Germinal center (tissue), 1 donor: ENCODE measurements at regions not wholly inside any gene's neighbourhood (a gene's known extent, or its start where the extent isn't known, plus 50 kb on each side); places are given as distances from the start of the nearest gene placed in this dataset.
"Not testable (repeated sequence)": the region's sequence is repeated elsewhere in the genome, so short reads cannot be mapped to it uniquely, and the experiment has no call there.

Experiments
- DNase-seq: peaks from one replicate; pipeline ENCODE4 v3.0.0; 2012; ENCODE audit warnings: mixed read lengths, low spot score

DNA sequence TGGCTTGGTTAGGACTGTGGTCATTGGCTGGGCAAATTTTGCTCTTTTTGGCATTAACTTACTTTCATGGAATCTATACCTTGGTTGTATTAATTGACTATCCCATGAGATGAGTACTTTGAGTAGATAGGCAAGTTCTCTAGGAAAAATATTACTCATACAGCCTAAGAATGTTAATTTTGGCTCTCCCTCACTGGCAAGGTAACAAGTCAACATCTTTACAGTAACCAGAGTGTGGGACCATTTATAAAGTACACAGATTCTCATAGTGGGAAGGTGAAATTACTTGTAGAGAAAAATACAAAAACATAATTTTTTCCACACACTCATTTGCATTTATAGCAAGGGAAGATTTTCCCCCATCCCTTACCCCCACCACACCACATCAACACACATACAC lies 154.6 kb upstream of the ZNF608 start:
- no peak for DNase-seq

DNA sequence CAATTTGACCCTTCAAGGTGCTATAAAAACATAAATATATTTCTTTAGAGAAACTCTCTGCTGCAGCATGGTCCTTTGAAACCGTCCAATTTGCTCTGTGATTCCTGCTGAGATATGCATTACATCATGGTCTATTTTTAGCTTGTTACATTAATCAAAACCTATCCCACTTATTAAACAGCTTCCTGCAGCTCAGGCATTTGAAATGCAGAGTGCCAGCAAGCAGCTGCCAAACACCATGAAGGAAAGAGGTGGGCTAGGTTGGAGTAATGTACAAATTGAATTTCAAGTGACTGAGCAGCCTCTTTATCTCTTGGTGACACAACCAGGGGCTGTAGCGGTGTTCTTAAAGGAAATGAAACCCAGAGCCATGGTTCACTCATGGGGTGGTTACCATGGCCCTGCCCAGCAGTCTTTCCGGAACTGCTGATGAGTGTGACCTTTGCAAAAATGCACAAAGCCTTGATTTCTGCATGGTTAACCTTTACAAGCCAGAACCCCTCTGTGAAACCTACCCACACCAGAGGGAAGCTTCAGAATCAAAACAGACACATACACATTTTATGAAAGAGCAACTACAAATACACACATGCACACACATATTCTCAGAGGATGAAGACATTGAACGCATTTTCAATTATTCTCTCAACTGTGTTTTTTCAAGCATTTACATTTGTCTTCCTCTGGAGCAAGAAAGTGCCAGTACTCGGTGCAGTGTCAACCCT lies 155.8 kb upstream of the ZNF608 start:
- peak; percentile 53 for DNase-seq

DNA sequence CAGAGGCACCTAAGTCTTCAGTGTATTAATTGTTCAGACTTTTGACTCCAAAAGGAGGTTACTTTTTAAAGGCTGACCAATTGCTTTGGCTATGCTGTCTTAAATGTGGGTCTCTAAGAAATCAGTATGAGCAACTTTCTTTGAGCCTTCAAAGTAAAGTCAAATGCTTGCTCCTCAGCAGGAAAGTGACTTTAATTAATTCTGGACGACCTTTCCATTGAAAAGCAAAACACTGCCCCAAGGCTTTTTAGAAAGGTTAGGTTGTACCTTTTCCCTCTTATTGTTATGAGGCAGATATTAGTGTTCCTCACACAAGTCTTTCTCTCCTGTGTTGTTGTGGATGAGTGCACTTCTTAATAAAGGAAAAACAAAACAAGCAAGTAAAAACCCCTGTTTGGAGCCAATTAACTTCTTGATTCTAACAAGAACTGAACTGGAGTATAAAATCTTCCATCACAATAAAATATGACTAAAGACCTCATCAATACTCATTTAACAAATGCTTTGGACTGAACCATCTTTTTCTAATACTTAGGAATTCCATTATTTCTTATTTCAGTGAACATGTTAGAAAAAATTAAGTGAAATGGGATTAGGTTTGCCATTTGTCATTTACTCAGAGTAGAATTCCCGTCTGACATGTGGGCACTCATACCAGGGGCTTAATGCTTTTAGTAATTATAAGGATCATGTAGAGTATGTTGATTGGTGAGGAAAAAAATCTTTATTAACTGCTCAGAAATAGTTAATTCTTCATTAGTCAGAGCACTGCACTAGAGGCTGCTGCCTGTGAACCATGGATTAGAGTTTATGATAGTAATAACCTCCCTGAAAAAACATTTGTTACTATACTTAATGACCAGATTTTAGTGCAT lies 159.1 kb upstream of the ZNF608 start:
- DNase-seq: no peak

DNA sequence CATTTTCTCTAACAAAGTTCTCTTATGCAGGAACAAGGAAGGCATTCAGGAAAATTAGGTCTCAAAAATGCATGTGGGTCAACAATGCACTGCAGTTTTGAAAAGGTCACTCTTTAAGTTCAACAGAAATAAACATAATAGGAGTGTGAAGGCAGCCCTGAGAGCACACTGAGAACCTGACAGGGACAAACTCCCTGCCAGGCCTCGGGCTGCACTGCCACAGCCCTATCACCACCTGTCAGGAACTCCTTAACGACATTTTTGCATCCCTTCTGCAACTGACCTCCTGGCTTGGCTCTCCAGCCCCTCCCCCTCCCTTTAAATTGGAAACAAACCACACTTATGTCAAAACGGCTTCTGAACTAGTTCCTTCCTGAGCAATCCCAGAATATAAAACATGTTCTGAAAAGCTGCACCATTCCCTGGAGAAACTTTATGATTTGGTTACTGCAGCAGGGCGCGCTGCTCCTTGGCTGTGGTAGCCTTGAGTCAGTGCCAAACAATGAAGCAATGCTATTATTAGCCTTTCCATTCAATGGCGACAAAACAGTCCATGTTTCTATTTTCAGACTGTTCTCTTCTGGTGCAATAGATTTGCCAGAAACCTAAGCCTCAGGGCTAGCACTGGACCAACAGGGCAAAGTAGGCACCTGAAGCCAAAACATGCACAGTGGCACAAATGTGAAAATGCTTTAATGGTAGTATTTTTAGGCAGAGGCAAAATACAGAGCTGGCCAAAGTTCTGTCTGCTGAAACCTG lies 160.1 kb upstream of the ZNF608 start:
- DNase-seq: no peak

DNA sequence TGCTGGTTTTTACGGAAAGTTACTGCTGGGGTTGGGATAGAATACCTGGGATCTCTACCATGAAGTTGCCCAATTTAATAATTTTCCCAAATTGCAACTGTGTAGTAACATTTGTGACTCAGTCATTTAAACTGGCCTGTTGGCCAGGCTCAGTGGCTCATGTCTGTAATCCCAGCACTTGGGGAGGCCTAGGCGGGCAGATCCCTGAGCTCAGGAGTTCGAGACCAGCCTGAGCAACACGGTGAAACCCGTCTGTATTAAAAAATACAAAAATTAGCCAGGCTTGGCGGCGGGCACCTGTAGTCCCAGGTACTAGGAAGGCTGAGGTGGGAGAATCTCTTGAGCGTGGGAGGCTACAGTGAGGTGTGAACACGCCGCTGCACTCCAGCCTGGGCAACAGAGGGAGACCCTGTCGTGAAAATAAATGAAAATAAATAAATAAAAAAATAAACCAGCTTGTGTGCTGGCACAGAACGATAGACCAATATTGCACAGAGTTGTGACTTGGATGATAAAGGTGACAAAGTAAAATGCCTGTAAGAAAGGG lies 160.7 kb upstream of the ZNF608 start:
- DNase-seq: no peak

DNA sequence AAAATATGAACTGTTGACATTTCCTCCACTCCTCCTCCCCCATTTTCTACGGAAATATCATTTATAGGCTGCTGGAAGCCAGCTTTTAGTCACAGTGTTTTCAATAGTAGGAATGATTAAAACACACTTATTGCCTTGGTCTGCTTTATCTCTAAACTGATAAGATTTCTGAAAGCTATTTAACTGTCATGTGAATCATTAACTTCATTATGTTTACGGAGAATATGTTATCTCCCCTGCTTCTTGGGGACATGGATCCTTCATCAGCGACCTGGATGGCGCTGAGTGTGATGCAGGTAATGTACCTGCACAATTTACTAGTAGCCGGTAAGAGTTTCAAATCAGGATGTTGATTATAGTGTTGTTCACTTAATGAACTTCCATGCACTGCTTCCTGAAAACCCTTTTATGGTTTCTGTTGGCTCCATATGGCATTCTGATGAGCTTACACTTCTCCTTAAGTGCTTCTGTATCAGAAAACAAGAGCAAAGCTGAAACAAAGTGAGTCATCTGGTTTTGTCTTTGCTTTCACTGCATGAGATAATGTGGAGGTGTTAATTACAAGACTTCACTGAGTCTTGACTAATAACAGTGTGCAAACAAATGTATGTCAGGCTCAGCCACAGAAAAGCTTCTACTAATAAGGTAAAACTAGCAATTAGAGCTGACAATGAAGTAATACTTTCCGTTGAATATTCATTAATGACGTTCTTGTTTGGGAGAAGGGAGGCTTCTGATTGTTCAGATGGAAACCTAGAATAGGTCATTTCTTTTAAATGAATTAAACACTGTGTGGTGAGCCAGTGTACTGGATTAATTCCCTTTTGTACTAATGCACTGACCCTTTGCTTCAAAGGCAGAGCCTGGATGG lies 162.4 kb upstream of the ZNF608 start:
- no peak for DNase-seq

DNA sequence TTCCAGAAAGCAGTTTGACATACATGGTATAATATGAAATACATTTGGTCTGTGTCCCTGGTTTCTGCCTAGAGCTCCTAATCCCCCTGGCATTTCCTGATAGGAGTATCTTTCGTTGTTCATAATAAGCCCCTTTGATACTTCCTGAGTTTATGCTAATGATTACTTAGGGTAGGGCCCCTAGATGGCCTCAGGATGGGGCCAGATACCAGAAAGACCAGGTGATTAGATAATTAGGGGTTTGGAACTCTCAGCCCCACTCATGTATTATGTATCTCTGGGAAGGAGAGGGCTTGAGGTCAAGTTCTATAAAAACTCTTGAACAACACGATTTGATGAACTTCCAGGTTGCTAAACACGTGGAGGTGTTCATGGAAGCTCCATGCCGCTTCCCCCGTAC lies 163.3 kb upstream of the ZNF608 start:
- no peak for DNase-seq

DNA sequence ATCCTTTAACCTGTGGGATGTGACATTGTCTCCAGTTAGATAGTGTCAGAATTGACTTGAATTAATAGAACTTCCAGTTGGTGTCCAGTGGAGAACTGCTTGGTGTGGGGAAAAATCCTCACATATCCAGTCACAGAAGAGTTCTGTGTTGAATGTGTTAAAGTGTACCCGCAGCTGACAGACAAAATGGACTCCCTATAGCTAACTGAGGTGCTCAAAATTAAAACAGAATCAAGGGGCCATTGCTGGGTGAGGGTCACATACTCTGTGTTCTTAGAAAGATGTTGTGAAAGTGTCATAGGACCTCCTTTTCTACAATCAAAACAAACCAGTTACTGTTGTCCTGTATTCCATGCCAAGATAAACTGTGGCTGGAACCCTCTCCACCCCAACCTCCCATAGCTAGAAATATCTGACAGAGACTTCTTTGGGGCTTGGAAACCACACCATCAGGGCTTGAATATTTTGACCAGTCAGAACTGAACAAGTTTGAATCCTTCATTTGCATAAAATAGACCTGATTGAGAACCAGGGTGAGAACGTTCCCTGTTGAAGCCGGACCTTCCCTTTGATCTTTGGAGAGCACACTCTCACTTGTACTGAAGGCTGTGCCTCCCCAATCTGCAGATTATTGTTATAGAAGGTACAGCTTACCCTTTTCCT lies 164.0 kb upstream of the ZNF608 start:
- DNase-seq: no peak

DNA sequence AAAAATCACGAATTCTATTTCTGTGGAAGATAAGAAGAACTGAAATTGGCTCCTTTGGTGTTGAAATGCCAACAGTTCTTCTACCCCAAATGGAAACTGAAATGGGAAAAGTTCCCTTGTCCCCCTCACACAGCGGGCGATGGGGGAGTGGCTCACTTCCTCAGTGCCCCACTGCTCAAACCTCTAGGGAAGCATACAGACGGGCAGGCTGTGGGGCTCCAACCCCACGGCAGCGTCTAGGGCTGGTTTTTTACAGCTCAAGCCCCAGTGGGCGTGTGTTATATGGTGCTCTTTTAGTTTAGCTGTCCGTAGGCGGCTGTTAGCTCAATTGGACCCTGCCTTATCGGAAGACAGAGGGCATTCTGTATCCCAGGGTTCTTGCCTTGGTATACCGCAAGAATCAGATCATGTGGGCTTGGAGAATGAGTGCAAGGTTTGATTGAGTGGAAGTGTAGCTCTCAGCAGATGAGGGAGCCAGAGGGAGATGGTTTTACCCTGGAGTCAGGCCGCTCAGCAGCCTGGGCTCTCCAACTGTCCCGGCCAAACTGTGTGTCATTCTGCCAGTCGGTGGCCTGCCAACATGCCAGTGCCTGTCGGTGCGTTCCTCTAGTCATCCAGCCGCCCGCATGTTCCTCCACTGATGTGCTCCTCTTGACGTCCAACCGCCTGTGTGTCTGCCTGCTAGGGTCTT lies 166.3 kb upstream of the ZNF608 start:
- peak; percentile 17 for DNase-seq

DNA sequence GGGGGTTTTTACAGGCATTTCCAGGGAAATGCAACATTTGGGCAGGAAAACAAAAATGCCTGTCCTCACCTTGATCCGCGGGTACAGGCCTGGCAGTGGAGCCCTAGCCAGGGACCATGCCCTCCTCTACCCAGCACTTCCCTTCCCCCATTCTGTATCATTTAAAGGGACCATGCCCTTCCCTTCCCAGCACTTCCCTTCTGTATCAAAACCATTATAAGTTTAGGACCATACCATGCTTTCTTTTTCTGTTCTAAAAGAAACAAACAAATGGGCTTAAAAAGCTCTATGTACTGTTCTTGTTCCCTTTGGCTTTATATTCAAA lies 166.9 kb upstream of the ZNF608 start:
- DNase-seq: no peak

DNA sequence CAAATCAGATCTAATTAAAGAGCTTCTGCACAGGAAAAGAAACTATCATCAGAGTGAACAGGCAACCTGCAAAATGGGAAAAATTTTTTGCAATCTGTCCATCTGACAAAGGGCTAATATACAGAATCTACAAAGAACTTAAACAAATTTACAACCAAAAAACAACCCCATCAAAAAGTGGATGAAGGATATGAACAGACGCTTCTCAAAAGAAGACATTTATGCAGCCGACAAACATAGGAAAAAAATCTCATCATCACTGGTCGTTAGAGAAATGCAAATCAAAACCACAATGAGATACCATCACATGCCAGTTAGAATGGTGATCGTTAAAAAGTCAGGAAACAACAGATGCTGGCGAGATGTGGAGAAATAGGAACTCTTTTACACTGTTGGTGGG lies 169.9 kb upstream of the ZNF608 start:
- DNase-seq: not testable (repeated sequence)

DNA sequence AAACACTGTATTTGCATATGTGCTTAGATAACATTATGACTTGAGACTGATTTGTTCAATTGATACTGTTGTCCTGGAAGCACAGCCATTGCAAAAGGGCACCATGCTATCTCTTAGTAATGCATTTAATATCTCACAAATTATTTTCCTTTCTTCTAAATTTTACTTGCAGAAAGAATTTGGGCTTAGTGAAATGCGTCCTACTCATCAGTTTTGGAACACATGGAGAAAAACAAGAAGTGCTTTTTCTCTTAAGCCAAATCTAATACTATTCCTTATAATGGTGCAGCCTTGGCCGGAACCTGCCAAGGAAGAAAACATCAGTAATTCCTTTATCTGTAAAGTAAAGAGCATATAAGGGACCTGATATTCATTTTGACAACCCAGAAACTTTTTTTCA lies 172.2 kb upstream of the ZNF608 start:
- no peak for DNase-seq

DNA sequence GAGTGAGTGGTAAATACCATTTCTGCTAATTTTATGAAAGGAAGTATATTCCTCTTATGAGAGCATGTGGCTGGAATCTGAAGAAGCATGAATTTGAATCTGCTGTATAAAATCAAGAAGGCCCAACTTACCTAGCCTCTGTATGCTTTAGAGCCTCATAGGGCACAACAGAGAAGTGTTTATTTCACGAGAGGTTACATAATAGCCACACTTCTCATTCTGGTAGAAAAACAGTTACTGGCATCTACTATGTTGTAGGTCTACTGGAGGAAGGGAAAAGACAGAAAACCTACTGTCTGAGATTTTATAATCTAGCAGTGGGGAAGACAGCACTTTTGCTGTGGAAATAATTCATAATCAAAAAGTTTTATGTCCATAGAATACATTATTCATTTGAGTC lies 172.6 kb upstream of the ZNF608 start:
- DNase-seq: no peak

DNA sequence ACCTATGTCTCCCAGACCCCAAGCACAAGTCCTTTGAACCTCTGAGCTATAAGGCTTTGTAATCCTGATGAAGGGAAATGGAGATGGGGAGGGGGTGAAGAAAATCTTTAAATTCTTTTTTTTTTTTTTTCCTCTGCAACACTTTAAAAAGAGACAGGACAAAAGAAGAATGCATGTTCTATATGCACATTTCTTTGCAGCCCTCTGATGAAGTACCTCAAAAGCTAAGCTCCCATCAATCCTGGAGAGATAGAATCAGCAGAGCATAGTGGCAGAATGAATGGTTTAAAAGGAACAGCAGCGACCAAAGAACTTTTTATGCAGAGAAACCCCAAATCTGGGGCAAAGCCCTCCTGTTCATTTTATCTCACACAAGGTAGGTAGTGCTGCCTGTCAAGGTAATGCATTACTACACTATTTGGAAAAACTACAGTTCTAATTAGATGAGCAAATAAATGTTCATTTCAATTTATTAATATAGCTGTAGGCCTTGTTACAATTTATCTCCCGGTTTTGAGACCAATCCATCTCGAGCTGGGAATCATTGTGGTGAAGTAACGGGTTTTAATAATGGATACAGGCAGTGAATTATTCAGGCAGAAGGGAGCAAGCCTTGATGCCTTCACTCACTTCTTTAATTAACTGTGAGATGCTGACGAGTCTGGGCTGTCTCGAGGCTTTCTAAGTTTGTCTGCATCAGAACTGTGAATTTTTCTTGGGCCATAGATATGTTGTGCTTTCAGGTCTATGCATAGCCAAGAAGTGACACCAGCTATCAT lies 173.5 kb upstream of the ZNF608 start:
- no peak for DNase-seq

DNA sequence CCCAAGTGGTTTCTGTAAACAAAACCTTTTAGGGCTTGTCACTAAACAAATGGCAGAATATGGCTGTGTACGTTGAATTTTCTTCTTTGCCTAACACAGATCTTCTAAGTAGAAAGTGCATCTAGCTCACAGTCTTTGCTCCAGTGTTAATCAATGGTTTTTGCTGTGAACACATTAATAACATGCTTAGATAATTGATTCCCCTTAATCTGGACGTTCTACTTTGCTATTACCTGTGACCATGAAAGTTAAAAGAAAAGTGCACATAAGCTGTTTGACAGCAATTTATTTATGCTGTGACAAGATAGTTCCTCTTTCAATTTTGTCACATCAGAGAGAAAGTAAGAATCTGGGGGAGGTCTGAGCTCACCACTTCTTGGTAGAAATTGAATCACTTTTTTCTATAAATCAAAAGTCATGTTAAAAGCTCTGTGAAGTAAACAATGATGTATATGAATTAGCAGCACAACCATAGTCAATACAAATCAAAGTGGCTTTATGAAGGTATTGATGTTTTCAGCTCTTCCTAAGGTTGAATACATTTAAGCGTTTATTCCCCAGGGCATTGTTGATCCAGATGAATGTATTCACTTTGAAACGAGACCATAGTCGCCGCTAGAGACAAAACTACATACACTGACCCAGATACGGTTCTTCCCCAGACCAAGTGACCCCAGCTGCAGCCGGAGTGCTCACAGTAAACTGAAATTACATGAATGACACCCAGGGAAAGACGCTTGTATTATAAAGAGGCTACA lies 174.6 kb upstream of the ZNF608 start:
- DNase-seq: peak; percentile 46

DNA sequence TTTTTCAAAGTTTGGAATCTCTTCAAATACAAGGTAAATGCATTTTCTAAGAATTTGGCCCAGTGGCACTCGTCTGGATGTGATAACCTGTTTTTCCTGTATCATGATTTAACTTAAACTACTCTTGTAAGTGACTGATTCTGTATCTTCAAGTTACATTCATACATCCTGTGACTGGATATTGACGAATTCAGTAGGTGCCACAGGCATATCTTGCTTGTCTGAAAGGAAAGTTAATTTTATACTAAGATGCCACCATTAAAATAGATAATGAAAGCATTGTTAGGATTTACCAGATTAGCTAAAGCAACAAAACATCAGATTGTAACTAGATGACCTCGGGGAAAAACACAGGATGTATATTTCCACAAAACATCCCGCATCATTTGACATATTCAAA lies 175.3 kb upstream of the ZNF608 start:
- no peak for DNase-seq

DNA sequence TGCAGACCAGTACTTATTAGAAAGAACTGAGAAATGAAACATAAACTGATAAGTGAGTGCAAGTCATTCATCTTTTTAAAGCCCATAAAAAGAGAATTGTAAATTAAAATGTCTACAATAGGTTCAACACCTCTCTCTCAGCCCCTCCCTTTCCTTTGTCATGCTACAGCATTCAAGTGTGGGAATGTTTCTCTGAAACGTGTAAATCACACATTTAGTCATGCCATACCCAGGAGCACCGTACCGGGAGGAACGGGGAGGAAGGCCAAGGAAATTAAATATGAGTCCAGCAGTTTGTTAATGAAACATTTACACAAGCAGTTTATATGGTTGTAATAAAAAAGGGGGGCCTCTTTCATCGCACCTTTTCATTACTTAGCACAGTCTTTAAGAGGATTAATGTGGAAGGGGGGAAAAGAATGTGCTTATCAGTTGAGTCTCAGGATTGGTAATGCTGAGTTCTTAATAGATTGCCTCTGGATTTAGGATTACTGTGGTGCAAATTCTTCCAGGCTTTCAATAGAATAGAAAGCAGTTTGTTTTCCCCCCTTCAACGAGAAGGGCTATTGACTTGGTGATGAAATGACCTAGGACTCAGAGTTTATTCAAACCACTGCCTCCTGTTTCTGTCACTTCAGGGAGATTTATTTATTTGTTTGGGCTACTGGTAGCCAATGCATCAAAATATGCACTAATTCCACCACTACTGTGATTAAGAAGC lies 176.0 kb upstream of the ZNF608 start:
- no peak for DNase-seq

DNA sequence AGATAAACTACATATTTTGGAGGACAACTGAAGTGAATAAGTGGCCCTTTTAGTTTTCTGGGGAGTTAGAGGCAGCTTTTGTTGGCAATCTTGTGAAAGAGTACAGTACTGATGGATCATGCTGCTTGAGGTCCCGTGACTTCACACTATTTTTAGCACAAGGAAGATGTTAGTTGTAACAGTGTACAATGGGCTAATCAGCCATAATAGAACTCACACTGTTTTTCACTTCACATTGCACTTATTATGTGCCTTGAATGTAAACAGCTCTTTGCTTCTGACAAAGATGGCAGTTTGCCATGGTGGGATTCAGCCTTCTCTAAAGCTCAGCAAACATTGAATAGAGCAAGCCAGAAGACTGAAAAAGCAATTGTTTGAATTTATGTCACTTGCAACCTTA lies 176.7 kb upstream of the ZNF608 start:
- DNase-seq: no peak
